HG03460 (cell line): ENCODE measurements at regions not wholly inside any gene's neighbourhood (a gene's known extent, or its start where the extent isn't known, plus 50 kb on each side); places are given as distances from the start of the nearest gene placed in this dataset.

Experiments used
- ATAC-seq: cut with Tn5 transposase; IDR thresholded peaks from one replicate; pipeline ENCODE4 v1.9.1; 2021; ENCODE audit not compliant: unreplicated experiment

DNA sequence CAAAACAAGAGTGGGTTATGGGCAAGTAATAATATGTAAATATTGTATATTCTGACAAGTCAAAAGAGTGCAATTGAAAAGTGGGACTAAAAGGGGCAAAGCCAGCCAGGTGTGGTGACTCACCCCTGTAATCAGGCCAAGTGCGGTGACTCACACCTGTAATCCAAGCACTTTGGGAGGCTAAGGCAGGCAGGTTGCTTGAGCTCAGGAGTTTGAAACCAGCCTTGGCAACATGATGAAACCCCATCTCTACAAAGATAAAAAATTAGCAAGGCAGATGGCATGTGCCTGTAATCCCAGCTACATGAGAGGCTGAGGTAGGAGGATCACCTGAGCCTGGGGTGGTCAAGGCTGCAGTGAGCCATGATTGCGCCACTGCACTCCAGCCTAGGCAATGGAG lies 304.0 kb downstream of the HHIPL2 start:
- no peak for ATAC-seq

DNA sequence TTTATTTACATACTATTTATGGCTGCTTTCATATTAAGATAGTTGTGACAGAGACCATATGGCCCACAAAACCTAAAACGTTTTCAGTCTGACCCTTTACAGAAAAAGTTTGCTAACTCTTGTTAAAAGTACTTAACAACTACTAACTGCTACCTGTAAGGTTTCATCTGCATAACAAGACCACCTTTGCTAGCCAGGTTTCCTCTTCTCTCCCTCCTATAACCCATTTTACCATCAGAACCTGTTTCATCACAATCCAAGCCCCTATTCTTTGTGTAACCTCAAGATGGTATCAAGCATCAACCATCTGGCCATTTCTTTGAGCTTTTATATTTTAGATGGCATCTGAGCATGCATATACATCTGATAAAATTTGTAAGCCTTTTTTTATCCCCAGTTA lies 305.4 kb downstream of the HHIPL2 start:
- ATAC-seq, result no peak

DNA sequence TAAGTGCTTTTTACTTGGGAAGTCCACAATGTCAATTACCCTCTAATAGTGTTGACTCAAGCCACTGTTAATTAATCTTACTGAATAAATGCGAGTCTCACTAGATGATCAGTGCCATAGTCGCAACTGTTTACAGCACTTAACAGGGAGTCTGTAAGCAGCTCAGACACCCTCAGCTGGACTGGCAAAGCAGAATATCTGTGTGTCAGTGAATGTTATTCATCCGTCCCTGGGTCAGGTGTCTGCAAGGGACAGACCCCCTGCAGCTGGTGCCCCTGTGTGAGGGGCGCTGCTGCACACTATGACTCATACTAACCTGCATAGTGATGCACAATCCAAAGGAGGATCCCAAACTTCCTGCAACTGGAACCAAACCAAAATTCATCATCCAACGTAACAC lies 306.5 kb downstream of the HHIPL2 start:
- ATAC-seq, result no peak

- ATAC-seq, result no peak
These were observed 307.2 kb downstream of the HHIPL2 start for GRCh38 chr1:222240536-222241181.

DNA sequence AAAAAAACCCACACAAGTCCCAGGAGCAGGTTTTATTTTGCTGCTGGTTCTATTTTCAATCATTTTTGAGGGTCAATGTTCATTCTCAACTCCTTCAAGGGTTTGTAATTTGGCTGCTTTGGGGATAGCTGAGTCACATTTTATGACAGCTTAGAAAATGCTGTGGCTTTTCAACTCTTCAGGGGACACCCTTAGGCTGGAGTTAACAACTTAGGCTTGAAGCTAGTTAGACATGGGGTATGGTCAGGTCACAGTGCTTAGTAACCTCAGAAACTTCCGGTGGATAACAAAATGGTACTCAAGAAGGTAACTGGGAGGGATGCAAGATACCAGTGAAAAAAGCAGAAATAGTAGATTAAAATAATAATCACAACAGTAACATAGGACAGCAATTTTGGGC lies 308.8 kb downstream of the HHIPL2 start:
- no peak for ATAC-seq

- ATAC-seq, result no peak
These were observed 313.6 kb downstream of the HHIPL2 start for GRCh38 chr1:222234351-222234750.

DNA sequence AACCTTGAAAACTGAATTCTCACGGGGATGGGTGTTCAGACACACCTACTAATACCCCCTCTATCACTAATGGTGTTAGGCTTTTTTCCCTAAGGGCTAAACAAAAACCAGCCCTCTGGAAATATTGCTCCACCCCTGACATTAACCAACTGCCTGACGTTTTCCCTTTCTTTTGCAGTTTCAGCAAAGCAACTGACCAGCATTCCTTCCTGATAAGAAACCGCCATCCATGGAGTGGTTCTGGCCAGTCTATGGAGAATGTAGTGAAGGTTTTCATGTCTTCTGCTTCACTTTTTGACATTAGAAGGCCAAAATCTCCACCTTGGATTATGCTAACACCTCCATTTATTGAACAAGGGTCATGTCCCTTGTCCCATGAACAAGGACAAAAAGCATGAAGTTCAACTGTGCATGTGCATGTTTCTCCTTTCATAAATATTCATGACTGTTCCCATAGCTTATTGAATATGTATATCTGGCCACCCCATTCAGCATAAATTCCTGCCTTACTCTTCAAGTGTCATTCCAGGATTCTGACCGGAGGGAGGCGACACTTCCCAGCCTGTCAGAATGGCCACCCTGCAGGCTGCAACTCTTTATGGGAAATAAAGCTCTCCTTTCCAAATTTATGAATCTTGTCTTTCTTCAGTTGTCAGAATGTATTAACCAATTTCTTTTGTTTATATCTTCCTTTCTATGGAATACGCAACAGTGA lies 314.3 kb downstream of the HHIPL2 start:
- no peak for ATAC-seq

- no peak for ATAC-seq
These were observed 315.1 kb downstream of the HHIPL2 start for GRCh38 chr1:222232842-222233241.

GRCh38 chr1:222229672-222230312 lies 318.1 kb downstream of the HHIPL2 start:
- ATAC-seq, result no peak

GRCh38 chr1:222225316-222225691 lies 322.6 kb downstream of the HHIPL2 start:
- ATAC-seq, result no peak

GRCh38 chr1:222224636-222225315 lies 323.1 kb downstream of the HHIPL2 start:
- no peak for ATAC-seq

DNA sequence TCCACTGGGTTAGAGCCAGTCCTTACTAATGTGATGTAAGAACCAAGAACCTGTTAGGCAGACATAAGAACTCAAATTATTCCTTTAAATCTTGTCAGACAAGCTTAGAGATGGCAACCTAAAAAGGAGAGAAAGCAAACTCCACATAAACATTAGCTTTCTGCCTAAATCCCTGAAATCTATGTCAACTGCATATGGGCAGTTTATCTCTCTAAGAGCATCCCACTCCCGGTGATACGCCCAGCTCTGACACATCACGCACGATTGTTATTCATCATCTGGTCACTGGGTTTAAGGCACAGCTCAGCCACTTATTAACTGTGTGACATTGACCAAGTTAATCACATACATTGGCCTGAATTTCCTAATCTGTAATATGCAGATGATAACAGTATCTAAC lies 323.7 kb downstream of the HHIPL2 start:
- ATAC-seq, result no peak

- ATAC-seq, result no peak
These were observed 324.9 kb downstream of the HHIPL2 start for GRCh38 chr1:222223010-222223409.

- no peak for ATAC-seq
These were observed 331.6 kb downstream of the HHIPL2 start for GRCh38 chr1:222216255-222216754.

DNA sequence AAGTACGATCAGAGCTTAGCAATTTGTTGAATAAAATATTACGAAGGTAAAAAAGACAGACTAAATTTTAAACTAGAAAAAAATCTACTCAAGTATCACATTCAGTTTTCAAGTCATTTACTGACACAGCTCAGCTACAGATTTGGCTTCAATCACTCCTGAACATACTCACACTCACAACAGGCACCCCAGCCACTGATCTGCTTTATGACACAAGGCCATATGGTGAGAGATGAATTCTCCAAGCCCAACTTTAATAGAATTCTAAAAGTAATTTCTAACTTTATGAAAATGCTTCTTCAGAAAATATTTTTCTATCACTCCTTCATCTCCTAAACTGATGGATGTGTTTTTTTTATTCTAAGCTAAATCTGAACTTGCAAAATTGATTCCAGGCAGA lies 337.1 kb downstream of the HHIPL2 start:
- ATAC-seq, result no peak

DNA sequence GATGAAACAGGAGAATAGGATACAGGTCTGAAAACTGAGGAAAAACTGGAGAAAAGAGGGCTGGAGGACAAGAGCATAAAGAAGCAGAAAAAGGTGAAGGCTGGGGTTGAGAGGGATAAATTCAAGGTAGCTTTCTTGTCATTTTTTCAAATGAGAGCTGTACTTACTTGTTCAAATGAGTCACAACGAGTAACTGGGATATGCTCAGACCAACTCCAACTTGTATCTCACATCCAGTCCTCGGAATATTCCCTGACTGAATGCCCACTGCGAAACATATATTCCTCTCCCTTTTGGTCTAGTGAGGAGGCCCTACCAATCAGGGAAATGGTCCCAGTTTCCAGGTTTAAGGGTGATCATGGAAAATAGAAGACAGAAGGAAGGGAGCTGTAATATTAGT lies 343.4 kb downstream of the HHIPL2 start:
- no peak for ATAC-seq

DNA sequence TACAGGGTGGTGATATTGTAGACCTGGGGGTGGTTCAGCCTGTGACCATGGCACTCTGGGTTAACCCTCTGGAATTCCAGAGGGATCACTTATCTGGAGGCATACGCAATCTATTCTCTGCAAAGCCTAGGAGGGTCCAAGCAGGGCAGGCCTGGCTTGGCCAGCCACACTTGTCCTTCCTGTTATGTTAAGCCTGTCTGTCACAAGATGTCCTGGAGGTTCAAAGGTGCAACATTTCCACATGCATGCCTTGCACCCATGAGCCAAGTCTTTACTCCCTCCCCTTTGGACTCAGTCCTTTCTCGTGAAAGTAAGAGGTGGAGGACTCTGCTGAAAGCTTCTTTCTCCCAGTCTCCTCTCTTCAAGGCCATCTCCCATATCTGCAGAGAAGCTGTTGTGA lies 345.1 kb downstream of the HHIPL2 start:
- no peak for ATAC-seq

- no peak for ATAC-seq
These were observed 351.2 kb downstream of the HHIPL2 start for GRCh38 chr1:222196736-222197135.

GRCh38 chr1:222196288-222196687 lies 351.6 kb downstream of the HHIPL2 start:
- no peak for ATAC-seq

DNA sequence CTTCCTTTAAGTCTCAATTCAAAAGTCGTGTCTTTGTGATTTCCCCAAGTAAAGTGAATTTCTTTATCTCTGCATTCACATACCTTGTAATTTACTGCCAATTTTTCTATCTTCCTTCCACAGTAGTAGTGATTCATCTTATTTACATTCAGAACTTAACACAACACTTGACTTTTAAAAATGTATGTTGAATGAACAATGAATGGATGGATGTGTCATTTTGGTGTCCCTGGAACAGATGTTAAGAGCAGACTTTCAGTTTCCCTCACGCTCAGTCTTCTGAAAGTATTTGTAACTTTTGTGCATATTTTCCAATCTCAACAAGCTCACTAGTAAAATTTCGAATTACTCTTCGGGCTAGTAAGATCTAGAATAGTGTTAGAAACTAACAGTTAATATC lies 352.0 kb downstream of the HHIPL2 start:
- no peak for ATAC-seq

DNA sequence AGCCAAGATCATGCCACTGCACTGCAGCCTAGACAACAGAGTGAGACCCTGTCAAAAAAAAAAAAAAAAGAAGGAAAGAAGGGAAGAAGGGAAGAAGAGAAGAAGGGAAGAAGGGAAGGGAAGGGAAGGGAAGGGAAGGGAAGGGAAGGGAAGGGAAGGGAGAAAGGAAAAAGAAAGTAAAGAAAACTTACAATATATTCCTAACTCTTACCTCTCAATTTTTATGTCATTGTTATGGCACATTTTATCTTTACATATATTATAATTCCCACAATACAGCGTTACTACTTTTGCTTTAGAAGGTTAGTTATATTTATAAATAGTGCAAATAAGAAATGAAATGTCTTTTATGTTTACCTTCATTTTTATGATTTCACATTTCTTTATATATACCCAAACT lies 358.7 kb downstream of the HHIPL2 start:
- no peak for ATAC-seq
